CD4-positive, alpha-beta T cell (primary cell): ENCODE measurements at regions not wholly inside any gene's neighbourhood (a gene's known extent, or its start where the extent isn't known, plus 50 kb on each side); places are given as distances from the start of the nearest gene placed in this dataset.
A peak's percentile ranks its signal among the peaks of the same experiment; 100 is the strongest.

Source experiments
- ATAC-seq: fragments of 200-7000 bp; cut with Tn5 transposase; one replicate; pipeline ENCODE4 v1.10.0; 2022; ENCODE audit warnings: mild to moderate bottlenecking; ENCODE audit not compliant: poor library complexity
- CTCF ChIA-PET: fragments of 350-600 bp; sonication (Branson Sonifier 250); formaldehyde crosslinking; loops from one replicate; lab custom pipeline; 2021; ENCODE audit warnings: antibody characterized with exemption, inconsistent platforms; lab: Charles Lee
- POLR2A ChIA-PET: fragments of 350-600 bp; sonication (Branson Sonifier 250); formaldehyde crosslinking; loops from one replicate; lab custom pipeline; 2021; ENCODE audit warnings: antibody characterized with exemption, inconsistent platforms; lab: Charles Lee
- DNase-seq, 14 experiments: peaks; one replicate each; pipeline ENCODE4 v3.0.0-alpha.2; 2013 to 2020; ENCODE audit warnings: mixed read lengths in 2 of 14
- H3K27ac ChIP-seq, 2 donors: one replicate each; pipeline versions ENCODE4 v1.5.1 to v1.7.0; 2013; ENCODE audit warnings: low read length in 2 of 2, low read depth in 1 of 2, mild to moderate bottlenecking in 1 of 2
- H3K27me3 ChIP-seq, 2 experiments: 1 replicate in 1 of 2; 2 replicates in 1 of 2; pipeline versions ENCODE4 v1.6.1 to v1.7.0; 2013; ENCODE audit warnings: low read length in 2 of 2, control low read depth in 1 of 2, mild to moderate bottlenecking in 1 of 2, moderate library complexity in 1 of 2; ENCODE audit not compliant: insufficient read depth in 2 of 2, control insufficient read depth in 1 of 2
- H3K36me3 ChIP-seq: one replicate; pipeline ENCODE4 v1.6.1; 2013; ENCODE audit warnings: low read length, control low read depth; ENCODE audit not compliant: insufficient read depth
- H3K4me1 ChIP-seq: one replicate; pipeline ENCODE4 v1.6.1; 2013; ENCODE audit warnings: low read length, control low read depth; ENCODE audit not compliant: insufficient read depth
- H3K4me3 ChIP-seq: one replicate; pipeline ENCODE4 v1.5.1; 2013; ENCODE audit warnings: mild to moderate bottlenecking, low read length, moderate library complexity
- H3K9me3 ChIP-seq, 2 experiments: 1 replicate in 1 of 2; 2 replicates in 1 of 2; pipeline versions ENCODE4 v1.6.1 to v1.7.0; 2013; ENCODE audit warnings: low read length in 2 of 2, mild to moderate bottlenecking in 2 of 2, control low read depth in 1 of 2, moderate library complexity in 1 of 2; ENCODE audit not compliant: control insufficient read depth in 1 of 2, insufficient read depth in 1 of 2
- H3K27ac Mint-ChIP-seq: one replicate; pipeline ENCODE4 v1.8.0; 2020; ENCODE audit warnings: mixed read lengths
- H3K27me3 Mint-ChIP-seq: one replicate; pipeline ENCODE4 v1.8.0; 2021; ENCODE audit warnings: mixed read lengths
- H3K36me3 Mint-ChIP-seq: one replicate; pipeline ENCODE4 v1.8.0; 2021; ENCODE audit warnings: low read depth, mixed read lengths
- H3K4me1 Mint-ChIP-seq: one replicate; pipeline ENCODE4 v1.8.0; 2021; ENCODE audit warnings: low read depth, mixed read lengths
- H3K4me3 Mint-ChIP-seq: one replicate; pipeline ENCODE4 v1.8.0; 2020; ENCODE audit warnings: mild to moderate bottlenecking, mixed read lengths
- H3K9me3 Mint-ChIP-seq: one replicate; pipeline ENCODE4 v1.8.0; 2020; ENCODE audit warnings: mixed read lengths
- intact Hi-C, 2 experiments: fragments of 100-400 bp; cut with DNase I in 1 of 2; cut with micrococcal nuclease in 1 of 2; formaldehyde crosslinking; loops; one replicate each; pipeline versions ENCODE4 v1.15.1 to v1.9.0; 2023 to 2025; cut with DNase I, micrococcal nuclease
- TF ChIP-seq, protein P1 (sequence below): fragments of 200-600 bp; IDR thresholded peaks from one replicate; pipeline ENCODE4 v1.8.0; 2022; ENCODE audit warnings: antibody characterized with exemption, mild to moderate bottlenecking

DNA sequence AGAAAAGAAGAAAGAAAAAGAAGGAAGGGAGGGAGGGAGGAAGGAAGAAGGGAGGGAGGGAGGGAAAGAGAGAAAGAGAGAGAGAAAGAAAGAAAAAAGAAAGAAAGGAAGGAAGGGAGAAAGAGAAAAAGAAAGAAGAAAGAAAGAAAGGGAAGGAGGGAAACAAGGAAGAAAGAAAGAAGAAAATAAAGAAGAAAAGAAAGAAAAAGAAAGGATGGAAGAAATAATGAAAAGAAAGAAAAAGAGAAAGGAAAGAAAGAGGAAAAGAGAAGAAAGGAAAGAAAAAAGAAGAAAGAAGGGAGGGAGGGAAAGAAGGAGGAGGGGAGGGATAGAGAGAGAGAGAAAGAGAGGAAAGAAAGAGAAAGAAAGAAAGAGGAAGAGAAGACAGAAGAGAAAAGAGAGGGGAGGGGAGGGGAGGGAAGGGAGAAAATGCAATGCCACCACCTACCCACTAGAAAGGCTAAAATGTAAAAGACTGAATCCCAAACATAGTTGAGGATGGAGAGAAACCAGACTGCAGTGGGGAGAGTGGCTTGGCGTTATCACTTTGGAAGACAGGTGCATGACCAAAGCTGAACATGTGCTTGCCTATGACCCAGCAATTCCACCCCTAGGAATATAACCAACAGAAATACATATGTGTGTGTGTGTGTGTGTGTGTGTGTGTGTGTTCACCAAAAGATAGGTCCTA lies 66.9 kb upstream of the KLF13 start:
- no peak overlapping the region for H3K27ac ChIP-seq
- TF ChIP-seq, protein P1, sequence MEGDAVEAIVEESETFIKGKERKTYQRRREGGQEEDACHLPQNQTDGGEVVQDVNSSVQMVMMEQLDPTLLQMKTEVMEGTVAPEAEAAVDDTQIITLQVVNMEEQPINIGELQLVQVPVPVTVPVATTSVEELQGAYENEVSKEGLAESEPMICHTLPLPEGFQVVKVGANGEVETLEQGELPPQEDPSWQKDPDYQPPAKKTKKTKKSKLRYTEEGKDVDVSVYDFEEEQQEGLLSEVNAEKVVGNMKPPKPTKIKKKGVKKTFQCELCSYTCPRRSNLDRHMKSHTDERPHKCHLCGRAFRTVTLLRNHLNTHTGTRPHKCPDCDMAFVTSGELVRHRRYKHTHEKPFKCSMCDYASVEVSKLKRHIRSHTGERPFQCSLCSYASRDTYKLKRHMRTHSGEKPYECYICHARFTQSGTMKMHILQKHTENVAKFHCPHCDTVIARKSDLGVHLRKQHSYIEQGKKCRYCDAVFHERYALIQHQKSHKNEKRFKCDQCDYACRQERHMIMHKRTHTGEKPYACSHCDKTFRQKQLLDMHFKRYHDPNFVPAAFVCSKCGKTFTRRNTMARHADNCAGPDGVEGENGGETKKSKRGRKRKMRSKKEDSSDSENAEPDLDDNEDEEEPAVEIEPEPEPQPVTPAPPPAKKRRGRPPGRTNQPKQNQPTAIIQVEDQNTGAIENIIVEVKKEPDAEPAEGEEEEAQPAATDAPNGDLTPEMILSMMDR = no peak
- peaks cover 75% of the 10 kb centered on the region for H3K4me1 Mint-ChIP-seq
- H3K27me3 ChIP-seq = no peaks in the 10 kb centered on the region
- ChIA-PET POLR2A (interaction anchor here (11.2 kb wide), 1 partner anchor 67 kb away, joined by 234 read pairs; the partner anchor contains the start of gene KLF13), CTCF (no interaction called here)
- no peak overlapping the region for H3K4me3 ChIP-seq
- ATAC-seq (no peak), DNase-seq (no peak)
- no peak overlapping the region for H3K4me3 Mint-ChIP-seq
- no peaks in the 10 kb centered on the region for H3K9me3 Mint-ChIP-seq
- intact Hi-C loops = loop anchor here in 1 of 2 experiments (2.0 kb wide), 1 partner anchor 15 kb away; no protein-coding TSS in a partner anchor
- peak overlapping the region; percentile 58 for H3K27ac Mint-ChIP-seq
- H3K36me3 ChIP-seq = no peaks in the 10 kb centered on the region
- H3K4me1 ChIP-seq = peaks cover 65% of the 10 kb centered on the region
- H3K9me3 ChIP-seq = no peaks in the 10 kb centered on the region
- H3K27me3 Mint-ChIP-seq = no peaks in the 10 kb centered on the region
- H3K36me3 Mint-ChIP-seq = no peaks in the 10 kb centered on the region

DNA sequence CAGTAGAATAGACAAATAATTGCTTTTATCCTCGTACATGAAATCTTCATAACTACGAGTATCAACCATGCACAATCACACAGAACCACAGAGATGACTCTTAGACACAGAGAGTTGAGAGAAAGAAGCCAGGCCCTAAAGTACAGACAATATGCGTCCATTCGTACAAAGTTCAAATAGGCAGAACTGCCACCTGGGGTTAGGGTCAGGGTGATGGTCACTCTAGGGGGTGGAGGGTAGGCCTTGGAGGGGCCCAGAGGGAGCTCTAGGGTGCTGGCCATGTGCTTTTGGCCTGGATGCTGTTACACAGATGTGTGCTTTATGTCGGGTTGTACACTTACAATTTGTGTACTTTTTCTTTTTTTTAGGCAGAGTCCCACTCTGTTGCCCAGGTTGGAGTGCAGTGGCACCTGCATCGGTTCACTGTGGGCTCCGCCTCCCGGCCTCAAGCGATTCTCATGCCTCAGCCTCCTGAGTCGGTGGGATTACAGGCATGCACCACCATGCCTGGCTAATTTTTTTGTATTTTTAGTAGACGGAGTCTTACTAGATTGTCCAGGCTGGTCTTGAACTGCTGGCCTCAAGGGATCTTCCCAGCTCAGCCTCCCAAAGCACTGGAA lies 65.9 kb upstream of the KLF13 start:
- Mint-ChIP-seq H3K4me1 (peaks cover 77% of the 10 kb centered on the region), H3K4me3 (no peak overlapping the region), H3K36me3 (no peaks in the 10 kb centered on the region), H3K27me3 (no peaks in the 10 kb centered on the region), H3K27ac (peak overlapping the region; percentile 98), H3K9me3 (no peaks in the 10 kb centered on the region)
- no peak overlapping the region for H3K4me3 ChIP-seq
- ChIA-PET POLR2A (interaction anchor here (11.2 kb wide), 1 partner anchor 66 kb away, joined by 234 read pairs; the partner anchor contains the start of gene KLF13), CTCF (interaction anchor here (5.0 kb wide), 1 partner anchor 46 kb away, joined by 18 read pairs; no protein-coding TSS in a partner anchor)
- H3K27ac ChIP-seq = no peak overlapping the region
- DNase-seq = peak in 1 of 14 experiments; percentile 28
- TF ChIP-seq, protein P1 = no peak
- no peaks in the 10 kb centered on the region for H3K27me3 ChIP-seq
- intact Hi-C loops = loop anchor here in 1 of 2 experiments (2.0 kb wide), 1 partner anchor 16 kb away; no protein-coding TSS in a partner anchor
- peaks cover 69% of the 10 kb centered on the region for H3K4me1 ChIP-seq
- H3K9me3 ChIP-seq = no peaks in the 10 kb centered on the region
- H3K36me3 ChIP-seq = no peaks in the 10 kb centered on the region
- ATAC-seq = no peak

DNA sequence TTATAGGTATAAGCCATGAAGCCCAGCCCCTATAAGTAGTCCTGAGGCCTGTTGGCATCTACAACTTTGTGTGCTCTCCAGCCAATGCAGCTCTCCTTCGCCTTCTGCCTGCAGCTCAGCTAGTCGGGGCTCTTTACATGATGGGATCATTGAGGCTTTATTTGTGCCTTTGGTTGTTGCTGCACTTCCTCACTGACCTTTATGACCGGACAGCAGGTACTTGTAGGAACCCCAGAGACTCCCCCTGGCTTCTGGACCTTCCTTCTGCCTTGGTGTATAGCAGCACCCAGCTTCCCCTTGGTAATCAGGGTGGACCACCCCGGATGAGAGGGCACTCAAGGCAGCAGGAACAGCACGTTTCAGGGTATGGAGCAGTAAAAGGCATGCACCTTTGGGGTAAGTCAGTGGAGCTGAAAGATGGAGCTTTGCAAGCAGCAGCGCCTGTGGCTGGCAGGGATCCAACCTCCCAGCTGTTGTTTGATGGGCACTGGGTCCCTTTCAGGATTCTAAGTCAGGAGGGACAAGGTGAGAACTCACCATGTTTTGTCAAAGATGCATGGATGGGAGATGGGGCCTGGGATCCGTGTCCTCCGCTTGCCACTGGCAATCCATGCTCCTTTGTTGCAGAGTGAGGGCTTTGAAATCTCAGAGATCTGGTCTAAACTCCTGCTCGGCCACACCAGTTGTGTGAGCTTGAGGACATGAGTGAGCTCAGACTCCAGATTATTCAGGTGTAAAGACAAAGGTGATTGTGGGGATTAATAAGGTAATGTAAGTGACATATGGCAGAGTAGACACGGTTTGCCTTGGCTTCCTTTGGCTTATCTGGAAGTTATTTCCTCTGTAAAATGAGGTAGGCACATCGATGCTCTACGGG lies 65.1 kb upstream of the KLF13 start:
- ATAC-seq (no peak), DNase-seq (peak in 1 of 14 experiments; percentile 27)
- no peak overlapping the region for H3K4me3 ChIP-seq
- intact Hi-C loops = loop anchor here in 1 of 2 experiments (2.0 kb wide), 2 partner anchors 17 to 45 kb away; no protein-coding TSS in a partner anchor
- ChIA-PET POLR2A (interaction anchor here (11.2 kb wide), 1 partner anchor 65 kb away, joined by 234 read pairs; the partner anchor contains the start of gene KLF13), CTCF (interaction anchor here (5.0 kb wide), 1 partner anchor 47 kb away, joined by 18 read pairs; no protein-coding TSS in a partner anchor)
- H3K4me3 Mint-ChIP-seq = no peak overlapping the region
- no peaks in the 10 kb centered on the region for H3K36me3 ChIP-seq
- no peaks in the 10 kb centered on the region for H3K9me3 Mint-ChIP-seq
- peaks cover 80% of the 10 kb centered on the region for H3K4me1 Mint-ChIP-seq
- TF ChIP-seq, protein P1 = no peak
- H3K27ac ChIP-seq = no peak overlapping the region
- peaks cover 69% of the 10 kb centered on the region for H3K4me1 ChIP-seq
- peak overlapping the region; percentile 98 for H3K27ac Mint-ChIP-seq
- no peaks in the 10 kb centered on the region for H3K9me3 ChIP-seq
- no peaks in the 10 kb centered on the region for H3K36me3 Mint-ChIP-seq
- H3K27me3 ChIP-seq = no peaks in the 10 kb centered on the region
- H3K27me3 Mint-ChIP-seq = no peaks in the 10 kb centered on the region
